AML-193 (cell line): ENCODE measurements at regions not wholly inside any gene's neighbourhood (a gene's known extent, or its start where the extent isn't known, plus 50 kb on each side); places are given as distances from the start of the nearest gene placed in this dataset.
"Not testable (repeated sequence)": the region's sequence is repeated elsewhere in the genome, so short reads cannot be mapped to it uniquely, and the experiment has no call there.

Source experiments
- DNase-seq, 2 experiments: peaks; one replicate each; lab custom pipeline; 2025; lab: John Stamatoyannopoulos, UW

DNA sequence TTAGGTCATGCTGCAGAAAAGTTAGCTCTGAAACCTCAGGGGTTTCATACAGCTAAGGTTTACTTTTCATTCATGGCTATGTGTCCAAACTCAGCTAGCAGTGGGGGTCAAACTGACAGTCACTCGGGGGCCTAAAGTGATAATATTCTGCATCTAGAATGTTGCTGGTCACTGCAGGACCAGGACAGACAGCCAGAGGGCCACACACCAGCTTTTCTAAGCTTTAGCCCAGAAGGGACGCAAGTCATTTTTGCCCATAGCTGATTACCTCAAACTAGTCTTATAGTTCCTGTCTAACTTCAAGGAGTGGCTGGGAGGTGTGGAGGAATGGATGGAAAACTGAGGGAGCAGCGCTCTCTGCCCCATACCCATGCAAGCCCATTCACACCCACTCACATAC is 163.0 kb upstream of the NLRP1 start:
- DNase-seq, result no peak

DNA sequence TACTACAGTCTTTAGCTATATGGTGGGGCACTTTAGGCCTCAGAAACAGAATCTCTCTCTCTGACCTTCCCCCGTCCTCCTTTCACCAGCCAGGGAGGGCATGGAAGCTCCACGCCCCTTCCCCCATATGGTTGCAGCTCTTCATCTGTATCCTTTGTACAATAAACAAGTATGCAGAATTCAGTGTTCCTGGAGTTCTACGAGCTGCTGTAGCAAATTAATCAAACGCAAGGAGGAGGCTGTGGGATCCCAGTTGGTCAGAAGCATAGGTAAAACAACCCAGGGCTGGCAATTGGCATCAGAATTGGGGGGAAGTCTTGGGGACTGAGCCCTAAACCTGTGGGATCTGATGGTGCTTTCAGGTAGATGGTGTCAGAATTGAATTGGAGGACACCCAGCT is 163.7 kb upstream of the NLRP1 start:
- DNase-seq, result no peak

DNA sequence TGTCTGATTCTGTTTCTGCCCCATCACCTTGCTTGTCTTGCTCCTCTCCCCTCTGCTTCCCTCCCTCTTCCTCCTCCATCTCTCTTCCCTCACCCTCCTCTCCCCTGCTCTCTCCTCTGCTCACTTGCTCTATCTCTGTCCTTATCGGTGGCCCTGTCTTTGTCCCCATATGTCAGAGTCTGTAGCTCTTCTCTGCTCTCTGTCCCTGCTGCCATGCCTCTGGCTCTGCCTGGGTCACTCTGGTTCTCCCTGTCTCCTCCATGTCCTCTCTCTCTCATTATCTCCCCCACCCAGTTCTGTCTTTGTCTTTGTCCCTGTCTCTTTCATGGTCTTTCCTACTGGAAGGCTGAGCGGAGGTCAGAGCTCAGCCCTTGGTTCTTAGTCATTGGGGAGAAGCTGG is 169.1 kb upstream of the NLRP1 start:
- DNase-seq, result no peak

DNA sequence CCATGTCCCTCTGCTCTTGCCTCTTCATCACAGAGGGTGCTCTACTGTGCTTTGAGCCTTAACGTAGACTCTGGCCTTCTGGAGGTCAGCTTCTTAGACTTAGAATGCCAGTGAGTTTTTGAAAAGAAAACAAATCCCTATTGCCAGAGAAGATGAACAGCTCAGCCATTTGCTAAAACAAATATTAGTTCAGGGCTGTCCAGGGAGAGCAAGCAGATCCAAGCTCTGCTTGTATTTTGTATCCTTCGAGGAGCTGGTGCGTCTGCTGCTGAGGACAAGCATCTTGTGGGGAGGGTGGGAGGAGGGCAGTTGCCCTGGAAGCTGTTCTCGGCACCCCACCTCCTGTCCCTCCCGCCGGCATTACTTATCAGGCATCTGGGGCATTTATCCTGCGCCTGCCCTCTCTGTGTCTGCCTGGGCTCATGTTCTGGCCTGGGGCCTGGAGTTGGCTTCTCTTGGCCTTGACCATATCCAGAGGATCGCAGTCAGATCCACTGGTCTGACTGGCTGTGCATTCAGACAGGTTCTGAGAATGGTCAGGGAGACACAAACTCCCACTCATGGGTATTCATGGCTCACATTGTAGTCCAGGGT is 173.1 kb upstream of the NLRP1 start:
- no peak for DNase-seq

DNA sequence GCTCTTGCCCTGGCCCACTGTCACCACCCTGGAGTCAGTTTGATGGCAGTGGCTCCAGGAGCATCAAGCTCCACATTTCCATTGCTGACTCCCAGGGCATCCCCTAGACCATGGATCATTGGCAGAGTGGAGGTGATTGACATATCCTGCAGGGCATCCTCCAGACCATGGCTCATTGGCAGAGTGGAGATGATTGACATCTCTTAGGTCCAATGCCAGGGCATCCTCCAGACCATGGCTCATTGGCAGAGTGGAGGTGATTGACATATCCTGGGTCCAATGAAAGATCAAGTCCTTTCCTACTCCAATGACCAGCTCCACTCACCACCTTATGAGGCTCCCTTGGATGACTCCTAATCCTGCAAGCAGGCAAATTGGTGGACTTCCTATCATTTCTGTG is 174.3 kb upstream of the NLRP1 start:
- DNase-seq, result no peak

DNA sequence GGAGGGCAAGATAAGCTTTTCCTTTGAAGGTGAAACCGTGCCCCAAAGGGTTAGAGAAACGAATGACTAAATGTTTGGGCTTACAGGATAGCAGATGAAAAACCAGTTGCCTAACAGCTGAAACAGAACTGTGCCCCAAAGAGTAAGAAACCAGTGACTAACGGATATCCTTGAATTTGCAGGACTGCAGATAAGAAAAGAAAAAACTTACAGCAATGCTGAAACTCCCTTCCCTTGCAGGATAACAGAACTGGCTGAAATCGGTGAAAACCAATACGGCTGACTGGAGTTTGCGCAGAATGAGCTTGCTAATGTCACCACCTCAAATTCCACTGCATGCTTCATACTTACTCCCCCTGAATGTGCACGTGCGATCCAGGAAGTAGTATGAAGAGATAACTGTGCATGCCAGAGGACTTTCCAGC is 175.2 kb upstream of the NLRP1 start:
- DNase-seq, result no peak

DNA sequence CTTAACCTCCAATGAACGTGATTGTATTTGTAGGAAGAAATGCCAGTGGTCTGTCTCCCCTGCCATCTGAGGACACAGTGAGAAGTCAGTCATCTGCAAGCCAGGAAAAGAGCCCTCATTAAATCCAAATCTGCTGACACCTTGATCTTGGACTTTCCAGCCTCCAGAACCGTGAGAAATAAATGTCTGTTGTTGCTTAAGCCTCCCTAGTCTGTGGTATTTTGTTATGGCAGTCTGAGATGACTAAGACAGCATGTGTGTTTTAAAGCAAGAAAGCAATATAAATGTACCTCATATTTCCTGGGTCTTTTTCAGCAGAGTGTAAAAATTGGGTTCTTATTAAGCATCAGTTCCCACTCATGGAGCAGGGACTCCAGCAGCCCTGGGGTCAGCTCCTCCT is 177.9 kb upstream of the NLRP1 start:
- DNase-seq, result no peak

DNA sequence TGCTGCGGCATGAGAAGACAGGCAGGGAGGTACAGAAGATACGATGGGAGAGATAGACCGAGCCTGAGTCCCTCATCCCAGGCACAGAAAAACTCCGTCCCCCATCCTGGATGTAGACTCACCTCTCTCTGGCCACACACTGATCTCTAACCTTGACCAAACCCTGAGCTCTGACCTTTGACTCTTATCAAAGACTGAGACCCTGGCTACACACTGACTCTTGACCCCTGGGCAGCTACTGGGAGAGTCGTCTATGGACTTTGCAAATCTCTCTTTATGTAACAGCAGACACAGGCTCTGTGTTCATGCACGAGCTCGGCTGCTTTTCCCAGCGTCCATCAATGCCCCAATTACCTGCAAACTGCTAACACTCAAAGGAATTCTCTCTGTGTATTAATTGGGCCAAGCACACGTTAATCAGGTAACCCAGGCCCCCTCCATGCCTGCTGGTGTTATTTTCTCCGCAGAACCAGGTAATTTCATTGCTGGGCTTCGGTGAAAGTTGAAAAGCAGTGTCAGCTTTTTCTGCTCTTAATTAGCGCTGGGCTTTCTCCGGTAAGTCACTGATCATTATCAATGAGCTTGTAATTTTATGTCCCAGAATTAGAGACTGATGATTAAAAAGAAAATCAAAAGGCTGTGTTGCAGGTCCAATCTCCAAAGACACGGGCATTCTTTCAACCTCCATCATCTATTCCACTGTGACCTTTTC is 179.4 kb upstream of the NLRP1 start:
- no peak for DNase-seq

DNA sequence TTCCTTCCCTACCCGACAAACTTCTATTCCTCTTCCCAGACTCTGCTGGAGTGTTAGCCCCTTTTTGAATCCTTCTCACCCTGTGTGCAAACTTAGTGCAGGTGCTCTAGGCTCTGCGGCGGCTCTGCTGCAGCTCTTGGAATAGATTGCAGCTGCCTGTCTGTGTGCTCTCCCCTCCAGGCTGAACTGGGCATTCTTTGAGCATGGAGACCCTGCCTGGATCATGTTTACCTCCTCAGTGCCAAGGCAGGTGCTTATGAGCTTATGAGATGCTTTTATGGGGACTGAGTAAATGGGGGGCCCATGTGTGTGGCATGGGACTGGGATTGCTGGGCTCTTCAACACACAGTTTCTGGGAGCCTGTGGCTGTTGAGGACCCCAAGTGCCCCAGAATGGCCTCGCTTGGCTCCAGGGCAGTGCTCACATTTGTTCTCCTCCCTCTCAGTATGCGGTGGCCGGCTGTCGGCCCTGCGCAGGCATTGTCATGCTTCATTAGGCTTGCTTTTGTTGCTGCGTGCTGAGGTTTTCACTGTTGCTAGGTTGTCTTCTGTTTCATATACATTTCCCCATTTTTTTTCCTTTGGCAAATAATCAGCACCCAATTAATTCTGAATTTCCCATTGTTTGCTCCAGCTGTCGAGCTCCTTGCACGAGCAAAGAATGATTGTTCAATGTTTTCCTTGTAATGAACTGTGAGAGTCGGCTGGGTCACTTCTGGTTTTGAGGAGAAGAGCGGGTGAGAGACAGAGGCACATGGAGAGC is 185.5 kb upstream of the NLRP1 start:
- no peak for DNase-seq

DNA sequence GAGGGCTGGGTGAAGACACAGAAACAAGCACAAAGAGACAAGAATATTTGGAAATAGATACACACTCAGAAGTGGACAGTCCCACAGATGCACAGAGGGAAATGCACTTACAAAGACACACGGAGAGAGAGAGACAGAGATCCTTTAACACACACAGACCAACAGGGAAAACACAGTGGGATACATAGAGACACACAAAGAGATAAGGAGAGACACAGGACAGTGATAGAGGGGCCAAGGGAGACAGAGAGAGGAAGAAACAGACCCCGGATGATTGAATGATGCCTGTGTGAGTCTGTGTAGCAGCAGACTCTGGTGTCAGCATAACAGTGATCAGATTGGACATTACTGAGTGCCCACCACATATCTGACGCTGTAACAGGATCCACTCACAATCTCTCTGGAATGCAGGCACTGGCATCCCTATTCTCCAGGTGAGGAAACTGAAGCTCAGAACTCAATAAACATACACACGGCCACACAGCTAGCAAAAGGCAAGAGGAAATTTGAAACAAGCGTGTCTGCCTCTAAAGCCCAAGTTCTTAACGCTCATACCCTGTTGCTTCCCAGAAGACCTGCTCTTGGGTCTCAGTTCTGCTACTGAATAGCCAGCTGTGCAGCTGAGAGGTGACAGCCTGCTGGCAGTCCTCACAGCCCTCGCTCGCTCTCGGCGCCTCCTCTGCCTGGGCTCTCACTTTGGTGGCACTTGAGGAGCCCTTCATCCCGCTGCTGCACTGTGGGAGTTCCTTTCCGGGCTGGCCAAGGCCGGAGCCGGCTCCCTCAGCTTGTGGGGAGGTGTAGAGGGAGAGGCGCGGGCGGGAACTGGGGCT is 186.3 kb upstream of the NLRP1 start:
- no peak for DNase-seq

DNA sequence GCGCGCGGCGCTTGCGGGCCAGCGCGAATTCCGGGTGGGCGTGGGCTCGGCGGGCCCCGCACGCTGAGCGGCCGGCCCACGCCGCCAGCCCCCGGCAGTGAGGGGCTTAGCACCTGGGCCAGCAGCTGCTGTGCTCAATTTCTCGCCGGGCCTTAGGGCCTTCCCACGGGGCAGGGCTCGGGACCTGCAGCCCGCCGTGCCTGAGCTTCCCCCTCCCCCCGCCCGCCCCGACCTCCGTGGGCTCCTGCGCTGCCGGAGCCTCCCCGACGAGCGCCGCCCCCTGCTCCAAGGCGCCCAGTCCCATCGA is 186.9 kb upstream of the NLRP1 start:
- DNase-seq, result not testable (repeated sequence)

DNA sequence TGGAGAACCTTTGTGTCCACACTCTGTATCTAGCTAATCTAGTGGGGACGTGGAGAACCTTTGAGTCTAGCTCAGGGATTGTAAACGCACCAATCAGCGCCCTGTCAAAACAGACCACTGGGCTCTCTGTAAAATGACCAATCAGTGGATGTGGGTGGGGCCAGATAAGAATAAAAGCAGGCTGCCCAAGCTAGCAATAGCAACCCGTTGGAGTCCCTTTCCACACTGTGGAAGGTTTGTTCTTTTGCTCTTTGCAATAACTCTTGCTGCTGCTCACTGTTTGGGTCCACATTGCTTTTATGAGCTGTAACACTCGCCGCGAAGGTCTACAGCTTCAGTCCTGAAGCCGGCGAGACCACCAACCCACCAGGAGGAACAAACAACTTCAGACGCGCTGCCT is 187.7 kb upstream of the NLRP1 start:
- DNase-seq, result not testable (repeated sequence)

DNA sequence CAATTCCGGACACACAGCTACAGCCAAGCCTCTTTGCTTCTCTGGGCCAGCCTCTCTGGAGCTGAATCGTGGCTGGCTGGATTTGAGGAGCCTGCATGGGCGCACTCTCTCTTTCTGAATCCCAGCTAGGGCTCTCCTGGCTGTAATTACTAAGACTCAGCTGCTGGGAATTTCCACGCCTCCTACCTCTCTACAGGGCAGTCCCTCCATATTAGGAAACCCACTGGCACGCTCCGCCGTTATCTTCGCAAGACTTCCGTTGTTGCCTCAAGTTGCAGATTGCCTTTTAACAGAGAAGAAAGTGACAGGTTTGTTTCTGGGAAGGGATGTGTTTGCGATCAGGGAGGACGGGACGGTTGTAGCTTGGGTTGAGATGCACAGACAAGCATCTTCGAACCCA is 188.4 kb upstream of the NLRP1 start:
- DNase-seq, result no peak

DNA sequence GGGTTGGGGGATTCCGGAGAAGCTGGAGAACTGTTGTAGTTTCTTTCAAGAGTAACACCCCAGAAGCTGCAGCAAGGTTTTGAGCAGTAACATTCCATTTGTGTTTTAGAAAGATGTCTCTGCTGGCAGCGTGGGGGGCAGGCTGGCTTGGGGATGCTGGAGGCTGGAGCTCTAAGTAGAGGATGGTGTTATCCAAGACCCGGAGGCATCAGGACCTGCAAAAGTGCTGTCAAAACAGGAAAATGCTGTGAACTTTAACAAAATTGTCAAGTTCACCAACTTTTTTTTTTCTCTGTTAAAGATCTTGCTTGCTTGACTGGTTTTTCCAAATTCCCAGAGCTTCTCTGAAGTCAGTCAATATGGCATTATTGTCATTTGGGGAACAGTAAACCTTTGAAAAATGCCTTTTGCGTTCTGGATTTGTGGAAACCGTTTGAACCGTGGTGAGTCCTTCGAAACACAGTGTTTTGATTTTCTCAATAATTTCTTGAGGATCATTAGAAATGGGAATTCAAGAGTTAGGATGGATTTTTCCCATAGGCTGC is 189.6 kb upstream of the NLRP1 start:
- no peak for DNase-seq

DNA sequence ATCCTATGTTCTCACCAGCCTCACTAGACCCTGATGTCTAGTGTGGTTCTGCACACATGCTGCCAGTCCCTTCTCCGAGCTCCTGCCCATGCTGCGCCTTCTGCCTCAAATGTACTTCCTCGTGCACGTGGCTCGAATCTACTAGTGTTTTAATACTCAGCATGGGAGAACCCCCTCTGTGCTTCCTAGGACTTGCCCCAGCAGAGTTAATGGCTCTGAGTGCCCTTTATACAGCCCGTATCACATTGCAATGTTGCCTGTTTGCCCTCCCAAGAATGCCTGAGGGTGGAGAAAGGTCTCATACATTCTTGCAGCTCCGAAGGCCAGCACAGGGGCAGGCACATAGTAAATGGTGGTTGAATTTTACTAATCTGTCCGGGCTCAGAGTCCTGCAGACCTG is 190.8 kb upstream of the NLRP1 start:
- no peak for DNase-seq

DNA sequence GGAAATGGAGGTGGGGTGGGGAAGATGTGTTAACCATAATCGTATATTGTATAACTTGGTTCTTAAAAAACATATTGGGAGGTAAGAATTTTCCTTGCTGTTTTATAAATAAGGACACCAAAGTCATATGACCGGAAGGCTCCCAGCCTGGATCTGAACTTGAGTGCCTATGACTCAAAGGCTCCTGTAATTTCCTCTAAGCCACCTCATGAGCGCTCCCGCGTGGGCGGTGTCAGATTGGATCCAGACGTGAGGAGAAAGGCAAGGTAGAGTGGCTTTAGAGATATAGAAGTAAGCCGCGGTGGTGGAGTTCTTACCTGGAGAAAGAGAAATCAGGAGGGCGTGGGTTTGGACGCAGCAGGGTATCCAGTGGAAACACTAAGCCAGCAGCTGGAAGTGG is 196.2 kb upstream of the NLRP1 start:
- no peak for DNase-seq

DNA sequence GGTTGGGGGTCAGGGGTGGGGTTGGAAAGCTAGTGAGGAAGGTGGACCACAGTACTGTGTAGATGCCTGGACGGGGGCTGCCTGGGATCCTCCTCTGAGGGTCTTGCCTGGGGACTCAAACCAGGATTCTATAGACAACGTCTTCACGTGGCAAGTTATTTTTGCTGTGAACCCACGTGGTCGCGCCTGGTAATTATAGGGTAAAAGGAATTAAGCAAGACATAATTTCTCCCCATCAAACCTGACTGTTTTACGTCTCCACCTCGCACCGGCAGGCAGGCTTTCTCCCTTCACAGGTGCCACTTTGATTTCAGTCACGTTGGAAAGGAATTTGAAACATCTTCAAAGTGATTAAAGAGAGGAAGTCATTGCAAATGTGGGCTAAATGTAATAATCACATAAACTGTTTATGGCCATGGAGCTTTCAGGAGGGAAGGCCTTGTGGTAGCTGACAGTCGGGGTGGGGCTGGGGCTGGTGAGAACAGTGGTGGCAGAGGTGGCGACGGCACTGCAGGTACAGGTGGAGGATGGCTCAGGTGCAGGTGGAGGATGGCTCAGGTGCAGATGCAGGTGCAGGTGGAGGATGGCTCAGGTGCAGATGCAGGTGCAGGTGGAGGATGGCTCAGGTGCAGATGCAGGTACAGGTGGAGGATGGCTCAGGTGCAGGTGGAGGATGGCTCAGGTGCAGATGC is 197.1 kb upstream of the NLRP1 start:
- no peak for DNase-seq

DNA sequence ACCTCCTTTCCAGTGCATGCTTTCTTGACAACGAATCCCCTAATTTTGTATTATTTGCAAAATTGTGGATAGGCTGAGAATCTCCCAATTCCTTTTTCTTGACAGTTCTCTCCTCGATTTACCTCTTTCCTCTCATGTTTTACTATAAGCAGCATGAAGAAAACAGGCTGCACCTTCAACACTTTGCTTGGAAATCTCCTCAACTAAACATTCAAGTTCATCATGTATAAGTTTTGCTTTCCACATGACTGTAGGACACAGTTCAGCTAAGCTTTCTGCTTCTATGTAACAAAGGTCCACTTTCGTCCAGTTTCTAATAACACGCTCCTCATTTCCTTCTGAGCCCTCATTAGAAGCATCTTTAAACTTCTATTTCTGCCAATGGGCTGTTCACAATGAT is 199.0 kb upstream of the NLRP1 start:
- no peak for DNase-seq

DNA sequence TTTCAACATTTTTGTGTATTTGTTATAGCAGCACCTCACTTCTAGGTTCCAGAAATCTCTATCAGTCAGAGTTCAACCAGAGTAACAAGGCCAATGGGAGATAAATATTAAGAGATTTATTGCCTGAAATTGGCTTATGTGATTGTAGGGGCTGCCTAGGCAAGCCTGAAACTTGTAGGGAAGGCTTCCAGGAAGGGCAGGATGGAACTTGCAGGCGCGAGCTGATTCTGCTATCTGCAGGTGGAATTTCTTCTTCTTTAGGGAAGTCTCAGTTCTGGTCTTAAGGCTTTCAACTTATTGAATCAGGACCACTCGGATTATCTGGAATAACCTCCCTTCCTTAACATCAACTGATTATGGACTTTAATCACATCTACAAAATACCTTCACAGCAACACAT is 199.5 kb upstream of the NLRP1 start:
- DNase-seq, result no peak

DNA sequence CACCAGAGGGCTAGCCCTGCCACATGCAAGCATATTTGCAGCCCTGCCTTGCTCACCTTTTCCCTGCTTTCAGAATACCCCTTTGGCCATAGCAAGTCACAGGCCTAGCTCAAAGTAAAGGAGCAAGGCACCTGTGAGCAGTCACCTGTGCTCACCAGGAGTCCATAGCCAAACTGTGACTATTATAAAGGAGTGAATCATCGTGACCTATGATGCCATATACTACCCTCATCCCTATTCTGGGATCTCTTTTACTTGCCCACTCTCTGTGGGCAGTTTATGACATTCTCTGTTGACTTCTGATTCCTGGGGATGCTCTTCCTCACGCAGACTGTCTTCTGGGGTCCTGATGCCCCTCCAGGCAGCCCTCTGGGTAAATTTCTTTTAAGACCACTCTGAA is 200.5 kb upstream of the NLRP1 start:
- DNase-seq, result no peak

DNA sequence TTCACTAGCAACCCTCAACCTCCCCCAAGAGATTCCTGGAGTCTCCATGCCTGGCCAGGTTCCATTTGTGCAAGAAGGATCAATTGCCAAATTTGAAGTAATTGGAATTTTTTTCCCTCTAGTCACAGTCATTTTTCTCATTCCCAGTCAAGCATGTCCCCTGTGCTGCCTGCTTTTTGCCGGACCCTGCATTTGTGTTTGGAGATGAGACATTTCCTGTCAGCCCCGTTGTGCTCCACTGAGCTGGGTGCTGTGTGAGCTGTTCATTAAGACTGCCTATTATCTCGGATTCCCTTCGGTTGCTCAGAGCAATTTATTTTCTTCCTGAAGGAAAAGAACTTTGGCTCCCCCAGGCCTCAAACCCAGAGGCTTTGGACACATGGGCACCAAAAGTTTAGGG is 201.0 kb upstream of the NLRP1 start:
- no peak for DNase-seq
